GM21526 (cell line): ENCODE measurements at regions not wholly inside any gene's neighbourhood (a gene's known extent, or its start where the extent isn't known, plus 50 kb on each side); places are given as distances from the start of the nearest gene placed in this dataset.

Experiments
- ATAC-seq: cut with Tn5 transposase; IDR thresholded peaks from one replicate; pipeline ENCODE4 v1.9.1; 2021; ENCODE audit warnings: moderate library complexity; ENCODE audit not compliant: unreplicated experiment, low FRiP score

DNA sequence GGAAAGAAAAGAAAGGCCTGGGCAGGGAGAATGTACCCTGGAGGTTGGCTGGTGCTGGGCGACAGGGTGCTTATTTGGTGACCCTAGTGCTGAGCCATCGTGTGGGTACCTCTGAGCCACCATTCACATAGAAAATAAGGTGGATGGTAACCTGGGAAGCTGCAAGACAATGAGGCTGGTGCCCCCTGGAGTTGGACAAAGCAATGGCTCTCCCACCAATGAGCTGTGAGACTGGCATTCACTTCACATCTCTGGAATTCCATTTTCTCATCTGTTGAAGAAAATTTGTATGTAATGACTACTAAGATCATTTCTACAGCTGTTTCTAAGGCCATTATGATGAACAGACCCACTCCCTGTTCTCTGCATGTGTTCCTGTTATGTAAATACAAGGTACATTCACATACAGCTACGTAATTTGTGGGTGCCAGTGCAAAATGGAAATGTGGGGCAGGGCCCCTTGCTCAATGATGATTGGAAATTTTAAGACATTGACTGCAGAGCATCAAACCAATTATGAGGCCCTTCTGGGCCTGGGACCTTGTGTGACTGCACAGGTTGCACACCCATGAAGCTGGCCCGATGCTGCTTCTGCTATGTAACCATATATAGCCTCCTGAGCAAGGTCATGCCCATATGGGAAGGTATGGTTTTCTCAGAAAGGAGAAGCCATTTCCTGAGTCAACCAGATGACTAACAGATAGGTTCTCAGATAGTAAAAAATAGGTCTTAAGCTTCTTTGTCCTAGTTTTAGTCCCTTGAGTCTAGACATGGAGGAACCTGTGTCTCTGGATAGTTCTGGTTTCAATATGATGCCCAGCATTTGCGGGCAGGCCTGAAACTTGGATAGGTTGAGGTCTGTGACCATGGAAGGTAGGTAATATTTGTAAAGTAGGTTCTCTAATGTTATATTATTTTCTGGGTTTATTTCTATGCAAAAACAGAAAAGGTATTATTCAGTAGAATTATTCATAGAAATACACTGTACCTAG is 63.4 kb upstream of the IGF1 start:
- ATAC-seq, result no peak

GRCh38 chr12:102542816-102543440 is 62.6 kb upstream of the IGF1 start:
- no peak for ATAC-seq

- ATAC-seq, result no peak
Measured at GRCh38 chr12:102540815-102541385, 60.5 kb upstream of the IGF1 start.

- ATAC-seq, result no peak
Measured at GRCh38 chr12:102539651-102540553, 59.5 kb upstream of the IGF1 start.

DNA sequence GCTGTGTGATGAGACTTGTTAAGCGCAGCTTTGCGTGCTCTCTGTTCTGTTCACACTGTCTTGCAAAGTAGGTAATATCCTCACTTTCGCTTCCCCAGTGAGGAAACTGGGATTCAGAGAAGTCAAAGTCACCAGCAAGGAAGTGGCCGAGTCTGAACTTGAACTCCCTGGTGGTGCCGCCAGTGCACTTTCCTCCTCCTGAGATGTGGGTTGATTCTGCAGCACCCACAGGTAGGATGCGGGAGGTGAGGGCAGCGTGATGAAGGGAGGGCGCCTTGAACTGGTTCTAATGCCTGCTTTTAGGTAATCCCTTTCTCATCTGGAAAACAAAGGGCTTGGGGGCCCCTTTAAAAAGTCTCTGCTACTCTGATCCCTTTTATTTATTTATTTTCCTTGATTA is 54.9 kb upstream of the IGF1 start:
- ATAC-seq, result no peak

DNA sequence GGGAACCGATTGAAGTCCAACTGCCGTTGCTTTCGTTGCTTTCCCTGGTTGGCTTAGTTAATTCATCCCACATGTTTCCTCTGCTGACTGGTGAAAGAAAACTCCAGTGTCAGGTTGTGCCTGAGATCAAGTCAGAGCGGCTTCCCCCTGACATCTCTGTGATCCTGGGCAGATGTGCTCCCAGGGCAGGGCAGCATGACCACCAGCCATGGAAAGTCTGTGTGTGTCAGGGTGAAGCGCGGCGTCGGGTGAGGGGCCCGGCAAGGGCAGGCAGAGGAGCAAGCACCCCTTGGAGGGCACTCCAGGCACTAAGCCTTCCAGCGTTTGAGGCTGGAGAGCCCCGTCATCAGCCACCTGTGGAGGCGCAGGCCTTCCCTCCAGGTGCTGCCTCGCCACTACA is 54.5 kb upstream of the IGF1 start:
- ATAC-seq, result no peak

DNA sequence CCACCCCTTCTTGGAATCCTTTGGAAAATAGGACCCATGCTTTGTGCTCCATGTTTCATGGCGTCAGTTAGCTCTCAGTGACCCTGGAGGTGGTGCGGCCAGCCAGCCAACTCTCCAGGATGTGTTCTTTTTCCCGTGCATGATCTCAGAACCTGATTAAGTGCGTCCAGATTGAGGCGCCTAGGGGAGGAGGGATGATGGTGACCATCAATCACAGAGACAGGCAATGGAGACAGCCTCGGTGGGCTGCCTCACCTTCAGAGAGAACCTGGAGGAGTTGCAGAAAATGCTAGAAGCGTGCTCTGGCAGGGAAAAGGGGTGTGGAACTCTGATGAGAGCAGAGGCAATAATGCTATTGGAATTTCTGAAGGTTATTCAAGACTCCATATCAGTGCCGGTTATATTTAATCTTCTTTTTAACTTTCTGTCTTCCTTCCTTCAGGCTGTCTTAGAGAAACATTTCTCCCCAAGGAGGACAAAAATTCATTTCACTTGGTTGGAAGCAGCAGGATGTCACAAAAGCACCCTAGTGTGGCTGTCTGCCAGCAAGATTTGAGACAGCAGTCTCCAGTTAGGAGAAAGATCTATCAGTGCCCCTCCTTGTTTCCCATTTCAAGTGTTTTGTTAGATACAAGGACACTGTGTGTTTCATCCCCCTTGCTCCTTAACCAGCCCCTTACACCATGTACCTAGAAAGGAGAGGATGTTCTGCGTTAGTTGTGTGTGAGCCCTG is 53.3 kb upstream of the IGF1 start:
- ATAC-seq, result no peak
